GM23248 (cell line): ENCODE measurements at regions not wholly inside any gene's neighbourhood (a gene's known extent, or its start where the extent isn't known, plus 50 kb on each side); places are given as distances from the start of the nearest gene placed in this dataset.

Experiments
- DNase-seq: peaks from one replicate; pipeline ENCODE4 v3.0.0-alpha.2; 2015
- H2AFZ ChIP-seq: fragments of 200-600 bp; sonication (generic); 2 replicates; pipeline ENCODE4 v1.6.1; 2016; ENCODE audit warnings: antibody characterized with exemption
- H3F3A ChIP-seq: fragments of 200-600 bp; sonication (generic); 2 replicates; pipeline ENCODE4 v1.6.1; 2016; ENCODE audit warnings: mild to moderate bottlenecking, antibody characterized with exemption, mixed run types; ENCODE audit not compliant: insufficient read depth
- H3K27ac ChIP-seq: fragments of 200-600 bp; sonication (generic); 2 replicates; pipeline ENCODE4 v1.5.1; 2016; ENCODE audit warnings: mild to moderate bottlenecking
- H3K27me3 ChIP-seq: fragments of 200-600 bp; sonication (generic); replicated peaks from 2 replicates; pipeline ENCODE4 v1.6.1; 2016; ENCODE audit warnings: mild to moderate bottlenecking; ENCODE audit not compliant: insufficient read depth
- H3K36me3 ChIP-seq: fragments of 200-600 bp; sonication (generic); 2 replicates; pipeline ENCODE4 v1.6.1; 2016; ENCODE audit warnings: low read depth, mild to moderate bottlenecking
- H3K4me1 ChIP-seq: fragments of 200-600 bp; sonication (generic); 2 replicates; pipeline ENCODE4 v1.6.1; 2016; ENCODE audit warnings: mild to moderate bottlenecking; ENCODE audit not compliant: insufficient read depth
- H3K4me2 ChIP-seq: fragments of 200-600 bp; sonication (generic); one replicate; pipeline ENCODE4 v1.6.1; 2016; ENCODE audit warnings: mild to moderate bottlenecking; ENCODE audit not compliant: unreplicated experiment
- H3K4me3 ChIP-seq: fragments of 200-600 bp; sonication (generic); 2 replicates; pipeline ENCODE4 v1.5.1; 2016; ENCODE audit warnings: mild to moderate bottlenecking
- H3K79me2 ChIP-seq: fragments of 200-600 bp; sonication (generic); 2 replicates; pipeline ENCODE4 v1.6.1; 2016; ENCODE audit warnings: mild to moderate bottlenecking; ENCODE audit not compliant: insufficient read depth
- H3K9ac ChIP-seq: fragments of 200-600 bp; sonication (generic); 2 replicates; pipeline ENCODE4 v1.6.1; 2016; ENCODE audit warnings: mild to moderate bottlenecking
- H3K9me2 ChIP-seq: fragments of 200-600 bp; sonication (generic); 2 replicates; pipeline ENCODE4 v1.6.1; 2016; ENCODE audit warnings: mixed run types, mild to moderate bottlenecking, moderate library complexity; ENCODE audit not compliant: insufficient read depth
- H3K9me3 ChIP-seq: fragments of 200-600 bp; sonication (generic); one replicate; pipeline ENCODE4 v1.6.1; 2017; ENCODE audit warnings: low read depth
- H4K20me1 ChIP-seq: fragments of 200-600 bp; sonication (generic); 2 replicates; pipeline ENCODE4 v1.6.0; 2016; ENCODE audit not compliant: insufficient read depth
- EZH2 ChIP-seq: fragments of 200-600 bp; sonication (generic); IDR thresholded peaks from 2 replicates; pipeline ENCODE4 v1.6.1; 2018; ENCODE audit warnings: antibody characterized with exemption, mild to moderate bottlenecking; ENCODE audit not compliant: insufficient read depth, poor library complexity, severe bottlenecking
- EZH2phosphoT487 ChIP-seq: fragments of 200-600 bp; sonication (generic); IDR thresholded peaks from 2 replicates; pipeline ENCODE4 v1.6.1; 2018; ENCODE audit warnings: antibody characterized with exemption, moderate library complexity, mild to moderate bottlenecking, low read depth; ENCODE audit not compliant: insufficient read depth
- whole genome bisulfite sequencing, 2 experiments: methylation state at CpG; one replicate each; pipeline ENCODE4 v1.1.6; 2015 to 2017; ENCODE audit warnings: low lambda C conversion rate in 2 of 2, low coverage in 1 of 2; ENCODE audit errors: missing lambda C conversion rate in 2 of 2; 5-methylcytosine and 5-hydroxymethylcytosine counted together
- in situ Hi-C: fragments of 300-500 bp; cut with MboI; formaldehyde crosslinking; loops from 2 replicates; pipeline ENCODE4 v1.15.0; 2020

DNA sequence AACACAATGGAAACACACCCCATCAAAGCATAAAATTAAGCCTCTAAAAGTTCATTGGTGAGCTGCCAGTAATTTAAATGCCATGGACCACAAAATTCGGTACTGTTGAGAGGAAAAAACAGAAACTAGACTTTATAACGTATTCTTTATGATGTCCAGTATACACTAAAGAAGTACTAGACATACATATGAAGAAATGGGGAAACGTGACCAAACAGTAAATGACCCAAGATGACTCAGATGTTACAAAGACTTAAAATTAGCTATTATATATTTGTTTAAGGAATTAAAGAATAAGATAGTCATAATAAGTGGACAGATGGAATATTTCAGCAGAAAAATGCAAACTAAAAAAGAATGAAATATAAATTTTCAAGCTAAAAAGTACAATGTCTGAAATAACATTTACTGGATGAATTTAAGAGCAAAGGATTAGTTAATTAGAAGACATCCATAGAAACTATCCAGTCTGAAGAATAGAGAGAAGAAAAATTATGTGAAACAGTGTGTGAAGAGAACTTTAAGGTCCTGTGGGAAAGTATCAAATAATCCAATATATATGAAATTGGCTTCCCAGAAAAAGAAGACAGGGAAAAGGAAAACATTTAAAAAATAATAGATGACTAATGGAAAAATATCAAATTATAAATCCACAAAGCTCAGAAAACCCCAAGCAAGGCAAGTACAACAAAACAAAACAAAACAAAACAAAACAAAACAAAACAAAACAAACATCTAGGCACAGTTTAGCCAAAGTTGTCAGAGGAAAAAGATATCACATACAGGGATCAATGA, 69.4 kb downstream of the SAMD9 start:
- H2AFZ ChIP-seq = peak overlapping the region; percentile 13; the same call in 1 of the 2 replicates
- no peaks in the 10 kb centered on the region for H3K9me3 ChIP-seq
- H3K27me3 ChIP-seq = no peaks in the 10 kb centered on the region
- H3F3A ChIP-seq = peaks cover 11% of the 10 kb centered on the region; the same call in 1 of the 2 replicates
- WGBS, 2 experiments = 20 to 22% methylated on average over 3 of the region's 3 CpGs
- H4K20me1 ChIP-seq = no peaks in the 10 kb centered on the region
- H3K27ac ChIP-seq = no peak overlapping the region
- H3K79me2 ChIP-seq = no peaks in the 10 kb centered on the region
- in situ Hi-C loops = no loop called here
- H3K36me3 ChIP-seq = no peaks in the 10 kb centered on the region
- peak; percentile 51 for DNase-seq
- H3K9me2 ChIP-seq = no peaks in the 10 kb centered on the region
- no peak overlapping the region for H3K9ac ChIP-seq
- no peak overlapping the region for H3K4me2 ChIP-seq
- no peak for TF ChIP-seq EZH2
- TF ChIP-seq EZH2phosphoT487 = no peak
- H3K4me3 ChIP-seq = no peak overlapping the region
- peaks cover 24% of the 10 kb centered on the region for H3K4me1 ChIP-seq

DNA sequence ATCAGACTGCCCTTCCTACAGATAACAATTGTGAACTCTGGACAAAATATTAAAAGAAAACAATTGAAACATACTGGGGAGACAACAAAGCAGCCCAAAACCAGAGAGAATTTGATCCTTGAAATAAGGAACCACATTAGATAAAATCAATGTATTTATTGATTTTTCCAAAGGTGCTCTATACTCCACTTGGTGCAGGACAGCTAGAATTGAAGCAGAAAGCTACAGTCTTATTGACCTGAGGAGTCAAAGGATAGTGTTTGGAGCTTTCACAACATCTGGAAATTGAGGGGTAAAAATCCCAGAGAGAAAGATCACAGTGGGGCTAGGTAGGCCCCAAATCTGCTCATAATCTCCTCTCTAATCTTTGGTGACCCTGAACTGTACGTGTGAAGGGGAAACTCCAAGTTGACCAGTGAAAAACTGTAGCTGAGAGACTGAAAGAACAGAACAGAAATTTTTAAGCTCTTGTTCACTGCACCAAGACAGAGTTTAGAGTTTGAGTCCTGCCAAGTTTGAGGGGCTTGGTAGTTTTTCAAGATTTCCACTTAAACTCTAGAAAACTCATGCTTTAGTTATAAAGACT, 70.2 kb downstream of the SAMD9 start:
- no peak for TF ChIP-seq EZH2phosphoT487
- TF ChIP-seq EZH2 = no peak
- peaks cover 29% of the 10 kb centered on the region for H3K4me1 ChIP-seq
- DNase-seq = no peak
- H3K4me3 ChIP-seq = no peak overlapping the region
- no peak overlapping the region for H3K27ac ChIP-seq
- no peaks in the 10 kb centered on the region for H3K9me2 ChIP-seq
- H3K4me2 ChIP-seq = no peak overlapping the region
- H3K9me3 ChIP-seq = no peaks in the 10 kb centered on the region
- peak overlapping the region; percentile 13; the same call in 1 of the 2 replicates for H2AFZ ChIP-seq
- H3K9ac ChIP-seq = no peak overlapping the region
- no peaks in the 10 kb centered on the region for H3K27me3 ChIP-seq
- no peaks in the 10 kb centered on the region for H3K36me3 ChIP-seq
- in situ Hi-C loops = no loop called here
- WGBS, 2 experiments = 50 to 69% methylated on average over 1 of the region's 1 CpG
- H3K79me2 ChIP-seq = no peaks in the 10 kb centered on the region
- H4K20me1 ChIP-seq = no peaks in the 10 kb centered on the region
- H3F3A ChIP-seq = peaks cover 18% of the 10 kb centered on the region; the same call in 1 of the 2 replicates

DNA sequence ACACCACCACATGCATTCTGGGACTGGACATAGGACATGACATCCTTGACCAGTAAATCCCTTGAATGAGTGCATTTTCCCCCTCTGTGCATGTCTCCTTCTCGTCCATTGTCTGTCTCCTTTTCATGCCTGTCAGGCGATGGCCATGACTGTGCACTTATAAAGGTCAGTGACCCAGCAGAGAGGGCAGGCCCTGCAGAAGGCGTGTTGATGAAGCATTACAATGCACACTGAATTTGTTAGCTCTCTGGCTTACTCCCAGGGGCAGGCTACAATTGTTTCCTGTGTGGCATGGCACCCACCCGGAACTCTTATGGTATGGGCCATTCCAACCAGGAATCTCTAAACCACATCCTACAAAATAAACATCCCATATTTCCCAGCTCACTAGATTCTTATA, 71.1 kb downstream of the SAMD9 start:
- peaks cover 20% of the 10 kb centered on the region; the same call in 1 of the 2 replicates for H3F3A ChIP-seq
- no peak overlapping the region for H3K4me3 ChIP-seq
- H3K27me3 ChIP-seq = no peaks in the 10 kb centered on the region
- peaks cover 29% of the 10 kb centered on the region for H3K4me1 ChIP-seq
- no peak for DNase-seq
- H3K4me2 ChIP-seq = no peak overlapping the region
- H3K27ac ChIP-seq = no peak overlapping the region
- H3K9me2 ChIP-seq = no peaks in the 10 kb centered on the region
- 92 to 94% methylated on average over 4 of the region's 4 CpGs for WGBS, 2 experiments
- no peak for TF ChIP-seq EZH2
- TF ChIP-seq EZH2phosphoT487 = no peak
- 0 out of 2 replicates have a peak overlapping the region, but pooled peaks have one; percentile 13 for H2AFZ ChIP-seq
- no peaks in the 10 kb centered on the region for H3K79me2 ChIP-seq
- no peaks in the 10 kb centered on the region for H3K9me3 ChIP-seq
- H4K20me1 ChIP-seq = no peaks in the 10 kb centered on the region
- in situ Hi-C loops = no loop called here
- no peaks in the 10 kb centered on the region for H3K36me3 ChIP-seq
- no peak overlapping the region for H3K9ac ChIP-seq

DNA sequence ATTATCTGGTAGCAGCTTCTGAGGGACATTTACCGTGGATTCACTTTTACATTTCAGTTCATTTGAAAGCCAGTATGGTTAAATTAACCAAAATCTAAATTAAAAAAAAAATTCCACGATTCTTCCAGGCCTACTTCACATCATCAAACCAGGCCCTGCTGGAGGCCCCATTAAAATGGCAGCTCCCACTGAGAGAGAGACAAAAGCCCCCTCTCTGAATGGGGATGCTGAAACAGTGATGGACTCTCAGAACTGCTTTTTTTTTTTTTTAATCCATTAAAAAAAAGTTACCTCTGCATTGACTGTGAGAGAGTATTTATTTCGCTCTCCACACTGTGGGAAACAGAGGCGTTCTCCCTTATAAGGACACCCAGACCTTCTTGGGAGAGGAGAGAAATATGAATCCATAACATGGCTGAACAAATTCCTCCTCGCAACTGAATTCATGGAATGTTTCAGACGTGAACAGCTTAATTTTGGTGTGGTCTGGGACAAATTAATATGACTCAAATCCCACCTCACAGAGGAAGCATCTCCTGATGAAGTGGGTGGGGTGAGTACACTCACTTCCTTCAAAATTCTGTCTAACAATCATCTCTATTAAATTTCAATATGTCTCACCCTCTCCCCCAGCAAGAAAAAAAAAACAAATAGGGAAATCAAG, 73.5 kb downstream of the SAMD9 start:
- Histone ChIP-seq H3K9me2 (no peaks in the 10 kb centered on the region), H3K9ac (peak overlapping the region; percentile 71), H3K4me1 (peaks cover 29% of the 10 kb centered on the region), H2AFZ (peak overlapping the region; percentile 73), H3K4me3 (peak overlapping the region; percentile 62), H3K27ac (peak overlapping the region; percentile 86), H3F3A (peaks cover 20% of the 10 kb centered on the region; the same call in 1 of the 2 replicates), H3K79me2 (no peaks in the 10 kb centered on the region), H3K4me2 (peak overlapping the region; percentile 79), H3K36me3 (no peaks in the 10 kb centered on the region), H3K27me3 (no peaks in the 10 kb centered on the region), H3K9me3 (no peaks in the 10 kb centered on the region), H4K20me1 (no peaks in the 10 kb centered on the region)
- DNase-seq = peak; percentile 81
- TF ChIP-seq EZH2 (no peak), EZH2phosphoT487 (no peak)
- in situ Hi-C loops = no loop called here
- WGBS, 2 experiments = 7 to 12% methylated on average over 6 of the region's 6 CpGs
